ENCODE measurements at regions not wholly inside any gene's neighbourhood (a gene's known extent, or its start where the extent isn't known, plus 50 kb on each side); places are given as distances from the start of the nearest gene placed in this dataset.
"Not testable (repeated sequence)": the region's sequence is repeated elsewhere in the genome, so short reads cannot be mapped to it uniquely, and the experiment has no call there.

DNA sequence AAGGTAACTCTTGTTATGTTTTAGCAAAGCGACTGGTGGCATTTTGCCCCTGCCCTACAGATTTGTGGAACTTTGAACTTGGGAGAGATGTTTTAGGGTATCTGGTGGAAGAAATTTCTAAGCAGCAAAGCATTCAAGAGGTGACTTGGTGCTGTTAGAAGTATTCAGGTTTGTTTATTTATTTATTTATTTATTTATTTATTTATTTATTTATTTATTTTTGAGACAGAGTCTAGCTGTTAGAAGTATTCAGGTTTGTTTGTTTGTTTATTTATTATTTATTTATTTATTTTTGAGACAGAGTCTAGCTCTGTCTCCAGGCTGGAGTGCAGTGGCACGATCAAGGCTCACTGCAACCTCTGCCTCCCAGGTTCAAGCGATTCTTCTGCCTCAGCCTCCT lies 89.8 kb upstream of the DDHD1 start:
- not testable (repeated sequence) for DNase-seq

DNA sequence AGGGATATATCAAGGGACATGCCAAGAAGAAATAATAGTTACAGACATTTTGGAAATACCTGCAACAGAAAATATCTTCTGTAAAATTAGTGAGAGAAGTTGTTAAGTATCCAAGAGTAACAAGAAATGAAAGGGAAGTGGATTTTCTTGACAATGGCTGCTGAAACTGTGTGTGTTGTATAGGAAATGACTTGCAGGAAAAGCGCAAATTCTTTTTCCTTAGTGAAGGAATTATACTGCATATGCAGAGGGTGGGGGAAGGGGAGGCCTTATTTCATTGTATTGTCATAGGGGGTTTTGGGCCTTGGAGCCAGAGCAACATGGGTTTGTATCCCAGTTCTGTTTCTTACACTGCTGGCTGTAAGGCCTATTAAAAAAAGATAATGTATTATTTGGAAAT lies 84.4 kb upstream of the DDHD1 start:
- no peak for DNase-seq

DNA sequence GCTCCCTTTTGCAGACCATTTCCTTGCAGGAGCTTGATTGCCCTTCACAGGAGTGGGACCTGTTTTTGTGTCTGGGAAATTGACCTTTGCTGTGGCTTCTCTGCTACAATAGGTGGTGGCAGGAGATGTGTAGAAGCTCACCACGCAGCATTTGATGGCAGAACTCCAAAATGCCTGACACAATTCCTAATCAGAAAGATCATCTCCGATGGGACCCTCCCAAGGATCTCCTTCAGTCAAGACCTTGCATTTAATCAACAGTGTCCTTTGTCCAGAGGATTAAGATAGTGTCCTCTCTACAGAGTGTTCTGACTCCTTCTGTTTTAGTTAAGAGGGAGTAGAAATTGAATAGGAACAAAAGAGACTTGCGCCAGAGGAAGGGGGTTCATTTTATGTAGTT lies 83.6 kb upstream of the DDHD1 start:
- DNase-seq = no peak

DNA sequence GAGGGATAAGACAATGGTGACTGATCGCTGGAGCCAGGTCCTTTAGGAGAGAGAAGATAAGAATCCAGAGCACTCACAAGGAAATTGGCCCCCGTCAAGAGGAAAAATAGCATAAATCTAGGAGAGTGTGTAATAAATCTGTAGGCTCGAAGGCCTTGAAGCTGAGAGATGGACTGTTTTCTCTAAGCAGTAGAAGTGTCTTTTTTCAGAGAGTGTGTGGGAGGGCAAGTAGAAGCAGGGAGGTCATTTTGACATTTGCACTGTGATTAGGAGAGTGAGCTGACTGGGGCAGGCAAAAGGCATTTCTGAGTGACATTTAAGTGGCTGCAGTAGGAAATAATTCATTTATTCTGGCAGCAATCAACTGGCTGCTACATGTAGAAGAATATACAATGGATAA lies 78.0 kb upstream of the DDHD1 start:
- DNase-seq = no peak

DNA sequence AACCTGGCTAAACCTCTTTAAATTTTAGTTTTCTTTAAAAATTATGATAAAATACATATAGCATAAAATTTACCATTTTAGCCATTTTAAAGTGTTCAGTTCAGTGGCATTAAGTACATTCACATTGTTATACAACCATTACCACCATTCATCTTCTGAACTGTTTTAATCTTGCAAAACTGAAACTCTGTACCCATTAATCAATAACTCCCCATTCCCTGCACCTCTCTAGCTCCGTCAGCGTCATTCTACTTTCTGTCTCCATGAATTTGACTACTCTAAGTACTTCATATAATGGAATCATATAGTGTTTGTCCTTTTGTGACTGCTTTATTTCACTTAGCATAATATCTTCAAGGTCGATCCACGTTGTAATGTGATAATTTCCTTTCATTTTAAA lies 75.8 kb upstream of the DDHD1 start:
- no peak for DNase-seq

DNA sequence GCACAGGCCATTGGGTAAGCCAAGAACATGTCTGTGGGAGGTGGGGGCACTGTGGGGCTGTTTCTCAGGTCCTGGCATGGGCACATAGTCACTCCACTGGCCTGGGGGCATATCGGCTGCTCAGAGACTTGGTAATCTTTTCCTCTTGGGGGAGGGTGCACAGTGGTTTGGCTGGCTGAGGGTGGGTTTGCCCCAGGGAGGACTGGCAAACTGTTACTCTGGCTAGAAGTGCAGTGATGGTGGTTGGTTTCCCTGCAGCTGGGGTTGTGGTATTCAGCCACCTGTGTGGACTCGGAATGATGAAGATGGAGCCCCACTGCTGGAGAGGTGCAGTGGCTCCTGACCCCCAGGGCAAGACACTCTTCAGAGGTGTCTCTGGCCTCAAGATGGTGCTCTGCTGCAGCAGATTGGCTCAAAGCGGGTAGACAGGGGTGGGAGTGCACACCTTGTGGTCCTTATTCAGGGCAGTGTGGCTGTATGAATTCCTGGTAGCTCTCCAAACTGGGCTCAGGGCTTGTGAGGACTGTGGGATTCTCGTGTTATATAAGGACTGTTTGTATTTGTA lies 74.1 kb upstream of the DDHD1 start:
- DNase-seq = no peak

DNA sequence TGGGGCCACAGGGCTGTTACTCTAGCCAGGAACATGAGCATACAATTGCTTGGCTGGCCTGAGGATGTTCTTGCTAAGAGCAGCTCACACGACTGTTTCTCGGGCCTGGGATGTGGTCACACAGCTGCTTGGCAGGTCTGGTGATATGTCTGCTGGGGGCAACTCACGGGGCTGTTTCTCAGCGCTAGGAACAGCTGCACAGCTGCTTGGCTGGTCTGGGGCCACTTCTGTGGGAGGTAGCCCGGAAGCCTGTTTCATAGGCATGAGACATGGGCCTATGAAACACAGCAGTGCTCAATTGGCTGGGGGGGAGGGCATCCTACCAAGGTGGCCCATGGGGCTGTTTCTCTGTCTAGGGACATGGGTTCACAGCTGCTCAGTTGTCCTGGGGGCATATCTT lies 73.4 kb upstream of the DDHD1 start:
- DNase-seq = no peak

DNA sequence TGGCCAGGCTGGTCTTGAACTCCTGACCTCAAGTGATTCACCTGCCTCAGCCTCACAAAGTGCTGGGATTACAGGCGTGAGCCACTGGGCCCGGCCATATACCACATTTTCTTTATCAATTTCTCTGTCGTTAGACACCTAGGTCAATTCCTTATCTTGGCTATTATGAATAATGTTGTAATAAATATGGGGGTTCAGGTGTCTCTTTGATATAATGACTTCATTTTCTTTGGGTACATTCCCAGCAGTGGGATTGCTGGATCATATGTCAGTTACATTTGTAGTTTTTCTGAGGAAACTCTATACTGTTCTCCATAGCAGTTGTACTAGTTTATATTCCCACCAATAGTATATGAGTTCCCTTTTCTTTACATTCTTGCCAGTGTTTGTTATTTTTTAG lies 67.8 kb upstream of the DDHD1 start:
- DNase-seq = no peak

DNA sequence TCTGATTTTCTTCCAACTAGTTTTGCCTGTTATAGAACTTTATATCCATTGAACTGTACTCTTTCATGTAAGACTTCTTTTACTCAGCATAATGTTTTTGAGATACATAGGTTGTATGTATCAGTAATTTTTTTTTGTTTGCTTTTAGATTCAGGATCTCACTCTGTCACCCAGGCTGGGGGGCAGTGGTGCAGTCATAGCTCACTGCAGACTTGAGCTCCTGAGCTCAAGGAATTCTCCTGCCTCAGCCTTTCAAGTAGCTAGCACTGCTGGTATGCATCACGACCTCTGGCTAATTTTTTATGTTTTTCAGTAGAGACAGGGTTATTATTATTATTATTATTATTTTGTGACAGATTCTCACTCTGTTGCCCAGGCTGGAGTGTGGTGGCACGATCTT lies 65.0 kb upstream of the DDHD1 start:
- no peak for DNase-seq

DNA sequence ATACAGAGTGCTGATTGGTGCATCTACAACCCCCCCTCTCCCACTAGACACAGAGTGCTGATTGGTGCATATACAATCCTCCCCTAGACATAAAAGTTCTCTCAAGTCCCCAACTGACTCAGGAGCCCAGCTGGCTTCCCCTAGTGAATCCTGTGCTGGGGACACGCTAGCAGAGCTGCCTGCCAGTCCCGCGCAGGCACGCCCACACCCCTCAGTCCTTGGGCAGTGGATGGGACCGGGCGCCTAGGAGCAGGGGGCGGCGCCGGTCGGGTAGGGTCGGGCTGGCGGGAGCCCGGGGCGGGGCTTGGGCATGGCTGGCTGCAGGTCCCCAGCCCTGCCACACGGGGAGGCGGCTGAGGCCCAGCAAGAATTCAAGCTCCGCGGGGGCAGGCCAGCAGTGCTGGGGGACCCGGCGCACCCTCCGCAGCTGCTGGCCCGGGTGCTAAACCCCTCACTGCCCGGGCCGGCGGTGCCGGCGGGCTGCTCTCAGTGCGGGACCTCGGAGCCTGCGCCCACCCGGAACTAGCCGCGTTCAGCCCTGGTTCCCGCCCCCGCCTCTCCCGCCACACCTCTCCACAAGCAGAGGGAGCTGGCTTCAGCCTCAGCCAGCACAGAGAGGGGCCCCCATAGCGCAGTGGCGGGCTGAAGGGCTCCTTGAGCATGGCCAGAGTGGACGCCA lies 64.3 kb upstream of the DDHD1 start:
- DNase-seq = peak; percentile 51

DNA sequence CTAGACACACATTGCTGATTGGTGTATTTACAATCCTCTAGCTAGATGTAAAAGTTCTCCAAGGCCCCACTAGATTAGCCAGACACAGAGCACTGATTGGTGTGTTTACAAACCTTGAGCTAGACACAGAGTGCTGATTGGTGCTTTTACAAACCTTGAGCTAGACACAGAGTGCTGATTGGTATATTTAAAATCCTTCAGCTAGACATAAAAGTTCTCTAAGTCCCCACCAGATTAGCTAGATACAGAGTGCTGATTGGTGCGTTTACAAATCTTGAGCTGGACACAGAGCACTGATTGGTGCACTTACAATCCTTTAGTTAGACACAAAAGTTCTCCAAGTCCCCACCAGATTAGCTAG lies 63.8 kb upstream of the DDHD1 start:
- DNase-seq = not testable (repeated sequence)

DNA sequence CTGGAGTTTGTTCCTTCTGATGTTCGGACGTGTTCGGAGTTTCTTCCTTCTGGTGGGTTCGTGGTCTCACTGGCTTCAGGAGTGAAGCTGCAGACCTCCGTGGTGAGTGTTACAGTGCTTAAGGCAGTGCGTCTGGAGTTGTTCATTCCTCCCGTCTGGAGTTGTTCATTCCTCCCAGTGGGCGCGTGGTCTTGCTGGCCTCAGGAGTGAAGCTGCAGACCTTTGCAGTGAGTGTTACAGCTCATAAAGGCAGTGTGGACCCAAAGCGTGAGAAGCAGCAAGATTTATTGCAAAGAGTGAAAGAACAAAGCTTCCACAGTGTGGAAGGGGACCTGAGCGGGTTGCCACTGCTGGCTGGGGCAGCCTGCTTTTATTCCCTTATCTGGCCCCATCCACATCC lies 63.4 kb upstream of the DDHD1 start:
- not testable (repeated sequence) for DNase-seq

DNA sequence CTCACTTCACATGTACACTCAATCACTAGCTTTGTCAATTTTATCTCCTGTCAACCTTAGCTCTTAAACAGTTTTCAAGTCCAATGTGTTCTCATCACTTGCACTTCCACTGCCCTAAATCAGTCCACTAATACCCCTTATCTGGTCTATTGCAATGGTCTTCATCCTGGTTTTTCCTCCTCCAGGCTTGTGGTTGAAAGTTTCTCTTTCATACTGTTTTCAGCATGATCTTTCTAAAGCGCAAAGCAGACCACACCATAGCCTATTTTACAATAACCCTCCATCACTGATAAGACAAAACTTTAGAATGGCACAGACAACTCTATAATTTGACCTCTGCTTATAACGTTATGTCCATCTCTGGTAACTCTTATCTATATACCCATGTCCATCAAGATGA lies 62.0 kb upstream of the DDHD1 start:
- no peak for DNase-seq

DNA sequence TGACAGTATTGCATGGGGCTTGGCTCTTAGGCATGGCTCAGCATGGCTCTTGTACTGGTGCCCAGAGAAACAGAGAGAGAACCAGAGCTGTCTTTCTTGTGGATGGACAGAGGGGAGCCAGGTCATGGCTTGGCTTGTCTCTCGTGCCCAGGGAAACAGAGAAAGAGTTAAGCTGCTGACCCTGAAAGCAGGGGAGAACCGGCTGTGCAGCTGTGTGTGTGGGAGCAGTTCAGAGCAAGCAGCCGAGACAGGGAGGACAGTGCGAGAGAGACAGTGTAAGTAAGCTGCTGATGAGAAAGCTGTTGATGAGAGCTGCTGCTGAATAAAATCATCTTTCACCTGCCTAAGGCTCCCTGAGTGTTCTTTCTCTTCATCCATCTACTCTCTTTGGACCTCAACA lies 61.3 kb upstream of the DDHD1 start:
- no peak for DNase-seq

DNA sequence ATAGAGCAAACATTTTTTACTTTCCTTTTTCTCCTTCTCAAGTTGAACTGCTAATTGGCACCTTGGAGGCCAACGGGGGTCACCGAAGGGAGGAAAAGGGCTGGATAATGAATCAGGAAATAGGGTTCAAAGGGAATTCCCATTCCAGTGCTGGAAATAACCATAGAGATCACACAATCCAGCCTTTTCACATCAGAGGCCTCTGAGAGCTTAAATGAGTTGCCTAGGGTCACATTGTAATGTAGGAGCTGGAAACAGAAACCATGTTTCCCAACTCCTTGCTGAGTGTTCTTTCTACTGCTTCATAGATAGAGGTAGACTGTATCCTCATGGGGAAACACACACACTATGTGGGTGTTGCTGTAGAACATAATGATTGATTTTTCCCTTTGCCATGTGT lies 60.6 kb upstream of the DDHD1 start:
- DNase-seq = no peak

DNA sequence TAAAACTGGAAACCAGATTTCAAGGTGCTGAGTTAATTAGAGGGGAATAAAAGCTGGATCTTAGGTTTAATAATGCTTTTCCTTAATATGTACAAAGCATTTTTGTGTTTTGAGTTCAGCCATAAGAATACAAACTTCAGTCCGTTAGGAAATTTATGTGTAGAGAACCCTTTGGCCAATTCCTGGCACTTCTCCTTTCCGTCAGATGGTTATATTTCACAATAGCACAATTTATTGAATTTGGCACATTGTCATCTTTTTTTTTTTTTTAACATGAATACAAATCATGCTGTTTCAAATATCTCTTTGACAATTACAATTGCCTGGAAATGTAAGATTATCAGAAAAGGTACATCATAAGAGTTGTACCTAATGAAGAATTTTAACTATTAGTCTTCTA lies 56.2 kb upstream of the DDHD1 start:
- no peak for DNase-seq

Data from effector CD8-positive, alpha-beta T cell (primary cell).